ENCODE measurements at regions not wholly inside any gene's neighbourhood (a gene's known extent, or its start where the extent isn't known, plus 50 kb on each side); places are given as distances from the start of the nearest gene placed in this dataset.

- in situ Hi-C loops (cut with HindIII; ENCODE audit: low pct_unique_long_range_greater_than_20kb, low sequenced_read_pairs): no loop called here
- DNase-seq (ENCODE audit: low read depth, low spot score): no peak
Measured at GRCh38 chr1:188857526-188858087, 1620.1 kb downstream of the BRINP3 start.

- in situ Hi-C loops (cut with HindIII; ENCODE audit: low pct_unique_long_range_greater_than_20kb, low sequenced_read_pairs): no loop called here
- DNase-seq (ENCODE audit: low read depth, low spot score): no peak
Measured at GRCh38 chr1:188867614-188868013, 1610.0 kb downstream of the BRINP3 start.

- DNase-seq (ENCODE audit: low read depth, low spot score): no peak
- in situ Hi-C loops (cut with HindIII; ENCODE audit: low pct_unique_long_range_greater_than_20kb, low sequenced_read_pairs): no loop called here
Measured at GRCh38 chr1:188871164-188871563, 1606.5 kb downstream of the BRINP3 start.

- in situ Hi-C loops (cut with HindIII; ENCODE audit: low pct_unique_long_range_greater_than_20kb, low sequenced_read_pairs): no loop called here
- no peak for DNase-seq (ENCODE audit: low read depth, low spot score)
Measured at GRCh38 chr1:188872376-188872775, 1605.3 kb downstream of the BRINP3 start.

GRCh38 chr1:188877668-188878067 lies 1600.0 kb downstream of the BRINP3 start:
- in situ Hi-C loops (cut with HindIII; ENCODE audit: low pct_unique_long_range_greater_than_20kb, low sequenced_read_pairs): no loop called here

GRCh38 chr1:188888386-188888785 lies 1589.3 kb downstream of the BRINP3 start:
- DNase-seq (ENCODE audit: low read depth, low spot score): peak; percentile 78
- in situ Hi-C loops (cut with HindIII; ENCODE audit: low pct_unique_long_range_greater_than_20kb, low sequenced_read_pairs): no loop called here

More at GRCh38 chr1:188877668-188878067, 1600.0 kb downstream of the BRINP3 start:
- no peak for DNase-seq (ENCODE audit: low read depth, low spot score)

- DNase-seq (ENCODE audit: low read depth, low spot score): no peak
- in situ Hi-C loops (cut with HindIII; ENCODE audit: low pct_unique_long_range_greater_than_20kb, low sequenced_read_pairs): no loop called here
Measured at GRCh38 chr1:188889166-188889565, 1588.5 kb downstream of the BRINP3 start.

- DNase-seq (ENCODE audit: low read depth, low spot score): no peak
- in situ Hi-C loops (cut with HindIII; ENCODE audit: low pct_unique_long_range_greater_than_20kb, low sequenced_read_pairs): no loop called here
Measured at GRCh38 chr1:188891958-188892357, 1585.7 kb downstream of the BRINP3 start.

- DNase-seq (ENCODE audit: low read depth, low spot score): no peak
- in situ Hi-C loops (cut with HindIII; ENCODE audit: low pct_unique_long_range_greater_than_20kb, low sequenced_read_pairs): no loop called here
Measured at GRCh38 chr1:188895611-188896010, 1582.1 kb downstream of the BRINP3 start.

GRCh38 chr1:188903241-188903640 lies 1574.4 kb downstream of the BRINP3 start:
- in situ Hi-C loops (cut with HindIII; ENCODE audit: low pct_unique_long_range_greater_than_20kb, low sequenced_read_pairs): no loop called here
- no peak for DNase-seq (ENCODE audit: low read depth, low spot score)

- in situ Hi-C loops (cut with HindIII; ENCODE audit: low pct_unique_long_range_greater_than_20kb, low sequenced_read_pairs): no loop called here
- no peak for DNase-seq (ENCODE audit: low read depth, low spot score)
Measured at GRCh38 chr1:188904201-188904600, 1573.5 kb downstream of the BRINP3 start.

- DNase-seq (ENCODE audit: low read depth, low spot score): no peak
- in situ Hi-C loops (cut with HindIII; ENCODE audit: low pct_unique_long_range_greater_than_20kb, low sequenced_read_pairs): no loop called here
Measured at GRCh38 chr1:188906921-188907641, 1570.6 kb downstream of the BRINP3 start.

GRCh38 chr1:188930382-188930781 lies 1547.3 kb downstream of the BRINP3 start:
- in situ Hi-C loops (cut with HindIII; ENCODE audit: low pct_unique_long_range_greater_than_20kb, low sequenced_read_pairs): no loop called here

GRCh38 chr1:188931506-188931905 lies 1546.2 kb downstream of the BRINP3 start:
- in situ Hi-C loops (cut with HindIII; ENCODE audit: low pct_unique_long_range_greater_than_20kb, low sequenced_read_pairs): no loop called here
- no peak for DNase-seq (ENCODE audit: low read depth, low spot score)

More at GRCh38 chr1:188930382-188930781, 1547.3 kb downstream of the BRINP3 start:
- no peak for DNase-seq (ENCODE audit: low read depth, low spot score)

GRCh38 chr1:188937965-188938551 lies 1539.6 kb downstream of the BRINP3 start:
- peak; percentile 22 for DNase-seq (ENCODE audit: low read depth, low spot score)

GRCh38 chr1:188941986-188942385 lies 1535.7 kb downstream of the BRINP3 start:
- in situ Hi-C loops (cut with HindIII; ENCODE audit: low pct_unique_long_range_greater_than_20kb, low sequenced_read_pairs): no loop called here
- no peak for DNase-seq (ENCODE audit: low read depth, low spot score)

More at GRCh38 chr1:188937965-188938551, 1539.6 kb downstream of the BRINP3 start:
- in situ Hi-C loops (cut with HindIII; ENCODE audit: low pct_unique_long_range_greater_than_20kb, low sequenced_read_pairs): no loop called here

- in situ Hi-C loops (cut with HindIII; ENCODE audit: low pct_unique_long_range_greater_than_20kb, low sequenced_read_pairs): no loop called here
- DNase-seq (ENCODE audit: low read depth, low spot score): no peak
Measured at GRCh38 chr1:188949701-188950100, 1528.0 kb downstream of the BRINP3 start.

GRCh38 chr1:188958461-188959115 lies 1519.1 kb downstream of the BRINP3 start:
- in situ Hi-C loops (cut with HindIII; ENCODE audit: low pct_unique_long_range_greater_than_20kb, low sequenced_read_pairs): no loop called here
- peak; percentile 9 for DNase-seq (ENCODE audit: low read depth, low spot score)

Data from SK-MEL-5 (cell line).